ENCODE measurements at regions not wholly inside any gene's neighbourhood (a gene's known extent, or its start where the extent isn't known, plus 50 kb on each side); places are given as distances from the start of the nearest gene placed in this dataset.

DNA sequence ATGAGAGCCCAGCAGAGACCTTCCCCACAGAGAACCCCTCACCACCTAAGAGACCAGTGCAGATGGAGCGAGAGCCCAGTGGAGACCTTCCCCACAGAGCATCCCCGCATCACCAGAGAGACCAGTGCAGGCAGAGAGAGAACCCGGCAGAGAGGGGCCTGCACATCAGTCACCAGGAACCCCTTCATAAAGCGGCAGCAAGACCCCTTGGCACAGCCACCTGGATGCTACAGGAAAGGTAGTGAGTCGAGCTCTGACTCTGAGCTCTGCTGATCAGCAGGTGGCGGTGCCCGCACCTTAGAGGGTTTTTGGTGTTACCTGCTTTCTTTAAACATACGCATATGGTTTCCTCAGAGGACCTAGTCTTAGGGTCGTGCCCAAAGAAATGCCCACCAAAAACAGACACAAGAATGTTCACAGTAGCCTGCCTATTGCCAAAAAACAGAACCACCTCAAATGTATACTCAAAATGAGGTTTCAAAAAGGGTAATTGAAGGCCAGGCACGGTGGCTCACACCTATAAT, 678.7 kb downstream of the BRD1 start:
- Mint-ChIP-seq H3K4me1 (ENCODE audit: low read depth) (no peaks in the 10 kb centered on the region), H3K27ac (no peak overlapping the region), H3K27me3 (peaks cover 24% of the 10 kb centered on the region), H3K9me3 (no peaks in the 10 kb centered on the region), H3K36me3 (ENCODE audit: low read depth) (no peaks in the 10 kb centered on the region), H3K4me3 (no peak overlapping the region)
- DNase-seq = no peak

DNA sequence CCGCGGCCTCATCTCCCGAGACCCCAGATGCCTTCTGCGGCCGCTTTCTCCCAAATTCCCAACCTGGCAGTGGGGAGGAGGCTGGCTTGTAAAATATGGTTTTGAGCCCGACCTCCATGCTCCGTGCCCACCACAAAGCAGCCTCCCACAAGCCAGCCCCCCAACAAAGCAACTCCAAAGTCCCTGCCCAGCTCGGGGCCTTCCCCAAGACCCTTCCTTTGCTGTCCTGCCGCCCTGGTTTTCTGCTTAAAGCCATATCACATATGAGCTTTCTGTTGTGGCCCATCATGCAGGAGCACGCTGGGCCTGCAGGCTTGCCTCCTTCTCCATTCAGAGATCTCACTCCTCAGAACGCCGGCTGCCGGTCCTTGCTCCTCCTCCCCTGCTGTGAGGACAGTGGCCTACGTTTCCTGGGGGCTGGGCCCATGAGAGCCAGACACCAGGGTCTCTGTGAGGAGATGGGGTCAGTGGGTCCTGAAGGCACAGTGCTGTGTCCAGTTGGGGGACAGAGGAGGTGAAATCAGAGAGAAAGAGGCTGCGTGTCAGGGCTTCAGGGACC, 680.0 kb downstream of the BRD1 start:
- Mint-ChIP-seq H3K9me3 (no peaks in the 10 kb centered on the region), H3K36me3 (ENCODE audit: low read depth) (no peaks in the 10 kb centered on the region)

DNA sequence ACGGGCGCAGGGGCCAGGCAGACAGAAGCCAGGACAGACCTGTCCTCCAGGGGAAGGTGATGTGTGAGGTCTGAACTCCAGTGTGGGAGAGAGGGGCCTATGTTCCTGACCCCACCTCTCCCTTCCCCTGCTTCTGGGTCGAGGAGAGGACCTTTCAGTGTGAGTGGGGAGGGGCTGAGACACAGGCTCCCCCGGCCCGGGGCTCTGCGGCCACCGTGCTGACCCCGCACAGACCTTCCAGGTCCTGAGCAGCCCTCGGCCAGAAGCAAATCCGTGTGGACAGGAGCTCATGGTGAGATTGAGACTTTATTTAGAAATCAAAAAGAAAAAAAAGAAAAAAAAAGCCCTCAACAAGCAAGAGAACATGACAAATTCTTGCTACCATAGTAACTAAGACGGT, 680.5 kb downstream of the BRD1 start:
- Mint-ChIP-seq H3K27ac (no peak overlapping the region), H3K9me3 (no peaks in the 10 kb centered on the region), H3K4me3 (no peak overlapping the region), H3K36me3 (ENCODE audit: low read depth) (no peaks in the 10 kb centered on the region), H3K27me3 (peaks cover 25% of the 10 kb centered on the region), H3K4me1 (ENCODE audit: low read depth) (no peaks in the 10 kb centered on the region)
- no peak for DNase-seq

More for the DNA sequence above, 680.0 kb downstream of the BRD1 start:
- no peak overlapping the region for H3K4me3 Mint-ChIP-seq
- no peak for DNase-seq
- H3K4me1 Mint-ChIP-seq (ENCODE audit: low read depth) = no peaks in the 10 kb centered on the region
- peaks cover 24% of the 10 kb centered on the region for H3K27me3 Mint-ChIP-seq
- no peak overlapping the region for H3K27ac Mint-ChIP-seq

DNA sequence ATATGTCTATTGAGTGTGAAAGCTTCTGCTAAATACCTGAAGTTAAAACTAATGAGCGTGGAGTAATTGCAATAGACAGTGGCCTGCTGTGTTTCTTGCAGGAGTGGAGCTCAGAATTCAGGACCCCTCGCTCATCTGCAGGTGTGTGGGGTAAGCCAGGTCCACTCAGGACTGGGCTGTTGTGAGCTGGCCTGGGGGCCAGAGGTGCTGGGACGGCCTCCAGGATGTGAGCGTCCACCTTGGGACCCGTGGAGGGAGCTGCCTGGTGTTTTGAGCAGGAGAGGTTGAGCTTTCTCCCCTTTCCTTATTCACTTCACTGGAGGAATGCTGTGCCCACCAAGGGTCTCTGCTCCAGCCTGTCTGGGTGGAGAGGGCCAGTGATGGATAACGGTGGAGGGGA, 681.2 kb downstream of the BRD1 start:
- Mint-ChIP-seq H3K36me3 (ENCODE audit: low read depth) (no peaks in the 10 kb centered on the region), H3K27ac (no peak overlapping the region)

DNA sequence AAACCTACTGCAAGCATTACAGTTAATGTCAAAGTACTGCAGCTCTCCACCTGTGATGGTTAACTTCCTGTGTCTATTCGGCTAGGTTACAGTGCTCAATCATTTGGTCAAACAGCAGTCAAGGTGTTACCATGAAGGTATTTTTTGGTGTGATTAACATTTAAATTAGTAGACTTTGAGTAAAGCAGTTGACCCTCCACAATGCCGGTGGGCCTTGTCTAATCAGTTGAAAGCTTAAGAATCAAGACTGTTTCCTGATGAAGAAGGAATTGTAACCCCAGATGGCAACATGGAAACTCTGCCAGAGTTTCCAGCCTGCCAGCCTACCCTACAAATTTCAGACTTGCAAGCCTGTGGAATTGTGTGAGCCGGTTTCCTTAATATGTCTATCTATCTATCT, 683.9 kb downstream of the BRD1 start:
- no peaks in the 10 kb centered on the region for H3K9me3 Mint-ChIP-seq
- H3K27me3 Mint-ChIP-seq = peaks cover 30% of the 10 kb centered on the region

More for the DNA sequence above, 681.2 kb downstream of the BRD1 start:
- Mint-ChIP-seq H3K9me3 (no peaks in the 10 kb centered on the region), H3K27me3 (peaks cover 32% of the 10 kb centered on the region), H3K4me3 (no peak overlapping the region), H3K4me1 (ENCODE audit: low read depth) (no peaks in the 10 kb centered on the region)
- DNase-seq = no peak

DNA sequence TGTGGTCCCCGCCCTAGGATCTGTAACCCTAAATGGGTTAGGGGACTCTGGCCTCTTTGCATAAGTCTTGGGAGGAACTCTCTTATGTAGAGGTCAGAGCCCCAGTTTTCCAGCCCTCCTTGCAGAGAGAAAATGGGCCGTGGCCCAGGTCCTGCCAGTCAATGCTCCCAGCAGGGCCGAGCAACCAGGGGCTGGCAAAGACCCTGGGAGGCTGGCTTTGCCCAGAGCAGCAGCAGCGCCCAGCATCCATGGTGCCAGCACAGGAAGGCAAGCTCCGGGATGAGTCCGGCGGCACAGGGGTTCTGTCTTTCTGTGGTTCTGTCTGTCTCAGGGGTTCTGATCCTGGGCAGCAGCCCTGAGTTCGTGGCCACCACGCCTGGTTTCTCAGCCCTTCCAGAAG, 684.8 kb downstream of the BRD1 start:
- Mint-ChIP-seq H3K27me3 (peaks cover 32% of the 10 kb centered on the region), H3K27ac (no peak overlapping the region), H3K36me3 (ENCODE audit: low read depth) (no peaks in the 10 kb centered on the region), H3K4me1 (ENCODE audit: low read depth) (no peaks in the 10 kb centered on the region), H3K9me3 (no peaks in the 10 kb centered on the region), H3K4me3 (no peak overlapping the region)
- DNase-seq = no peak

More for the DNA sequence above, 683.9 kb downstream of the BRD1 start:
- Mint-ChIP-seq H3K27ac (no peak overlapping the region), H3K36me3 (ENCODE audit: low read depth) (no peaks in the 10 kb centered on the region), H3K4me1 (ENCODE audit: low read depth) (no peaks in the 10 kb centered on the region), H3K4me3 (no peak overlapping the region)
- DNase-seq = no peak

DNA sequence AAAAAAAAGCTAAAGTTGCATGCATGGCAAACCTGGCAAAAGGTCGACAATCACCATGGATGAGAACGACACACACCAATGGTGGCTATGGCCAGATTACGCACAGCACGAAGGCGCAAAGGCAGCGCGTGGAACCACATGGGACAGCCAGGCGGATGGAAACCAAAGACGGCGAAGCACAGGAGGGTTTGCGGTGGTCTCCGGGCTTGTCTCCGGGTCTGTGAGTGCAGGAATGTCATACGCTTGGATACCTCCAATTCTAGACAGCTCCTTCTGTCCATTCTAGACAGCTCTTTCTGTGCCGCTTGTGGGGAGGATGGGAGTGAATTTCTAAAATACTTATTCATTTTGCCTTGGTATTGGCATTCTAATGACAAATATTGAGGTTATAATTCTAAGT, 685.4 kb downstream of the BRD1 start:
- Mint-ChIP-seq H3K4me3 (no peak overlapping the region), H3K9me3 (no peaks in the 10 kb centered on the region), H3K36me3 (ENCODE audit: low read depth) (no peaks in the 10 kb centered on the region), H3K27ac (no peak overlapping the region), H3K27me3 (peaks cover 30% of the 10 kb centered on the region), H3K4me1 (ENCODE audit: low read depth) (no peaks in the 10 kb centered on the region)
- DNase-seq = no peak

DNA sequence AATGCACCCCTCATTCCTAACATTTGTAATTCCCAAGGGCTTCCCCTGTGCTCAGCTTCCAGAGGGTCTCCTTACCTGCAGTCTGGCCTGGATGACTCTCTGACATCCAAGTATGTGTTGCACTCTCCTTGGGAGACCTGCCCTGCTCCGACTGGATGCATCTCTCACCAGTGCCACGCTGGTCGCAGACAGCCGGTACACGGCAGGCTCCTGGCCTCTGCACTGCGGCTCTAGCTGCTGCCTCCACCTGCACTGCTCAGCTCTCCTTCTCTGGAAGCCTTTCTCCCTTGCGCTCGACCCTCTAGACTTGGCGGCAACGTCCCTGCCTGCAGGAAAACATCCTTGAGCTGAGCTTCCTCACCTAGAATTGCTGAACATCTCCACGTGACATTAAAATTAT, 685.9 kb downstream of the BRD1 start:
- peaks cover 32% of the 10 kb centered on the region for H3K27me3 Mint-ChIP-seq
- H3K9me3 Mint-ChIP-seq = no peaks in the 10 kb centered on the region
- no peak overlapping the region for H3K4me3 Mint-ChIP-seq
- no peaks in the 10 kb centered on the region for H3K36me3 Mint-ChIP-seq (ENCODE audit: low read depth)
- DNase-seq = no peak
- H3K4me1 Mint-ChIP-seq (ENCODE audit: low read depth) = no peaks in the 10 kb centered on the region
- H3K27ac Mint-ChIP-seq = no peak overlapping the region

DNA sequence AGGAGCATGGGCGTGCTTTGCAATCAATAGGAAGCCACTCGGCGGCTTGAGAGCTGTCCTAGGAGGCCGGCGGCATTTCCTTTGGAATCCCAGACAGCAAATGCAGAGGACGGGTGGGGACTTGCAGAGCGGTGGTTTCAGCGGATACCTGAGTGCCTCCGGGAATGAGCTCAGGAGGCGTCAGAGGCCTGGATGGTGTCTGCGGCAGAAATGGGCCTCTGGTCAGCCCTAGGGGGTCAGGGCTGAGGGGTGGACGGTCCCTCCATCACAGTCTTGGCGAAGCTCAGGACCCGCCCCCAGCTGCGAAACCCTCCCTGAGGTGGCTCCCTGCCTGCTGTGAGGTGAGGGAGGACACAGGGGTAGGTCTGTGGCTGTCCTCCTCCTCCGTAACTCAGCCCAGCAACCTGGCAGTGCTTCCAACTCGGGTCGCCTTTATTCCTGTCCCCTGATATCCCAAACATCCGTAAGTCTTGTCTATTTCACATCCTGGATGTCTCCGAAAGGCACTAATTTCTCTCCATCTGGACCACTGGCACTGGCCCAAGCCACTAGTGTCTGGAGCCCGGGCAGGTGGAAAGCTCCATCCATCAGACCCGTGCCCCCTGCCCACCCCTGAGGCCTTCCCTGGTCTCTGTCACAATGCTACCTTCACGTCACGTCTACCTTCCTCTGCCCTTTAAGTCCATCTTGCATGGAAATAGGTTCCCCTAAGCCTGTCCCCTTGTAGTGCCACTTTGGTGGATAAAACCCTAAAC, 686.6 kb downstream of the BRD1 start:
- Mint-ChIP-seq H3K4me3 (no peak overlapping the region), H3K27me3 (peaks cover 32% of the 10 kb centered on the region), H3K9me3 (no peaks in the 10 kb centered on the region), H3K27ac (no peak overlapping the region), H3K4me1 (ENCODE audit: low read depth) (no peaks in the 10 kb centered on the region), H3K36me3 (ENCODE audit: low read depth) (no peaks in the 10 kb centered on the region)
- DNase-seq = no peak

DNA sequence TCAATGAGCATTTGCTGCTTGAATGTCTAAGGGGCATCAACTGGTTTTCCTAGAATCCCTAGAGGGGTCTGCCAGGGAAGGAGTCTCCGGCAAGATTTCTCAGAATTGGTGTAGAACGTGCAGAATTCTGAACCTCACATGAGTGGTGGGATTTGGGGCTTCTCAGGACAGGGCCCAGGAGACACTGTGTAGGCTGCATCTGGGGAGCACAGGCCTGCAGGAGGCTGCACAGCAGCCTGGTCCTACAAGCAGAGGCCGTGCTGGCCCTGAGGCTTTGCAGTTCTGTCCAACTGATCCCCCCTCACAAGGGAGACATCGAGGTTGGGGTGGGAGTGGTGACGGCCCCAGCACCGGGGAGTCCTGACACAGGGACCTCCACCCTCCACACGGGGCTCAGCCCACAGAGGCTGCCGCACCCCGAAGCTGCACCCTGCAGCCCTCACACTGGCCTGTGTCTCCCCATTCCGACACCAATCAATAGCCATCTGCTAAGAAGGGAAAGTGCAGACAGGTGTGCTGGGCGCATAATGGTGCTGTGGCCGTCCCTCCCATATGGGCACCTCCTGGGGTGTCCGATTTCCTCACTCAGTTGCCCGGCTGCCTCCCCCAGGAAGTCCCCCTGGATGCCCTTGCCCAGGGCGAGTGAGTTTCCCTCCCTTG, 688.1 kb downstream of the BRD1 start:
- no peak overlapping the region for H3K4me3 Mint-ChIP-seq
- H3K27me3 Mint-ChIP-seq = peaks cover 40% of the 10 kb centered on the region
- H3K36me3 Mint-ChIP-seq (ENCODE audit: low read depth) = no peaks in the 10 kb centered on the region
- H3K27ac Mint-ChIP-seq = no peak overlapping the region
- no peaks in the 10 kb centered on the region for H3K9me3 Mint-ChIP-seq
- no peaks in the 10 kb centered on the region for H3K4me1 Mint-ChIP-seq (ENCODE audit: low read depth)
- DNase-seq = no peak

DNA sequence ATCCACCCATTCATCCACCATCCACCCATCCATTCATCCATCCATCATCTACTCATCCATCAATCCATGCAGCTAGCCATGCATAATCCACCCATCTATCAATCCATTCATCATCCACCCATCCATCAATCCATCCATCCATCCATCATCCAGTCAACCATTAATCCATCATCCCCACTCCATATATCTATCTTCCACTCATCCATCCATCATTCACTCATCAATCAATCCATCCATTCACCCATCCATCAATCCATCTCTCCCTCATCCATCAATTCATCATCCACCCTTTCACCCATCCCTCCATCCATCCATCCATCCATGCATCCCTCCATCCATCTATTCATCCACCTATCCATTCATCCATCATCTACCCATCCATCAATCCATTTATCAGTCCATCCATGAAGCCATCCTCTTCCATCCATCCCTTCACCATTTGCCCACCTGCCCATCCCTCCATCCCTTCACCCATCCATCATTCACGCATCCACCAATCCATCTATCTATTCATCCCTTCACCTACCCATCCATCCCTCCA, 689.4 kb downstream of the BRD1 start:
- Mint-ChIP-seq H3K9me3 (no peaks in the 10 kb centered on the region), H3K4me1 (ENCODE audit: low read depth) (no peaks in the 10 kb centered on the region), H3K27me3 (peaks cover 51% of the 10 kb centered on the region), H3K4me3 (no peak overlapping the region), H3K36me3 (ENCODE audit: low read depth) (no peaks in the 10 kb centered on the region), H3K27ac (no peak overlapping the region)
- no peak for DNase-seq

DNA sequence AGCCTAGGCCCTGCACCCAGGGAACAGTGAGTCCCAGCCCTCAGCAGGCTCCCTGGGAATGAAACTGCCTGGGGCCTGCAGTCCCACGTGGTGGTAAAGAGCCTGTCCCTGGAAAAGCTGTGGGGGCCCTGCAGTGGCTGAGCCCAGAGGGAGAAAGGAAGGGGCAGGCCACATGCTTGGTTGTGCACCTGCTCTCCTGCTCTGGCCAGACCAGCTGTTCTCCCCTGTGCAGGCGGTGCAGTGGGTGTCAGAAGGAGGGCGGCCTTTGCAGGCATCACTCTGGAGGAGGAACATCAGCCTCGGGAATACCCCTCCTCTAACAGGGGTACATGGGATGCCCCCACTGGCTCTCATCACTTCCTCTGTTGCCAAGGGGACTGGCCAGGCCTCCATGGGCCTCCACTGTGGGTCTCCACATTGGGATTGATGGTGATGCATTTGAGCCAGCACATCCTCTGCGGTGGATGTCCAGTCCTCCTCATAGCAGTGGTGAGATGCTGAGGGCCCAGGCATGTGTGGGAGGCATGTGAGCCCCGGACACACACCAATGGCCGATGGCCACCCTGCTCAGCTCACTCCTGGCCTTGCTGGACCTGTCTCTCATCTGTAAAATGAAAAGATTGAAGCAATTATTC, 690.4 kb downstream of the BRD1 start:
- DNase-seq = no peak
- no peaks in the 10 kb centered on the region for H3K9me3 Mint-ChIP-seq
- H3K36me3 Mint-ChIP-seq (ENCODE audit: low read depth) = no peaks in the 10 kb centered on the region

DNA sequence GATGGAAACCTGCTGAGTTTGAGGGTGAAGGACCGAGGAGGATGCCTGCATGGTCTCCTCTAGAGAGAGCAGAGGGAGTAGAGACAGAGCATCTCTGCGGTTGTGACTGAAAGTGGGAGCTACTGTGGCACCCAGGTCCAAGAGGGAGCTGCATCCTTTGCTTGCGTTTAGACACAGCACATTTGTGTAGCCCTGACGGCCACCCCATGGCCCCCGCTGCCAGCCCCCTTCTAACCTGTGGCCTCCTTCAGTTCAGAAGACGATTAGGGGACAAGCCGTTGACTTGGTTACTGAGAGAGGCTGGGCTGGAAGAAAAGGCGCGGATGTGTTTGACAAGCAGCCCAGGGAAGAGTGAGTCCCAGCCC, 690.9 kb downstream of the BRD1 start:
- H3K4me3 Mint-ChIP-seq = no peak overlapping the region
- H3K9me3 Mint-ChIP-seq = no peaks in the 10 kb centered on the region
- no peaks in the 10 kb centered on the region for H3K36me3 Mint-ChIP-seq (ENCODE audit: low read depth)
- no peak overlapping the region for H3K27ac Mint-ChIP-seq
- H3K4me1 Mint-ChIP-seq (ENCODE audit: low read depth) = no peaks in the 10 kb centered on the region
- H3K27me3 Mint-ChIP-seq = peaks cover 56% of the 10 kb centered on the region
- no peak for DNase-seq

More for the DNA sequence above, 690.4 kb downstream of the BRD1 start:
- H3K27me3 Mint-ChIP-seq = peaks cover 57% of the 10 kb centered on the region
- no peak overlapping the region for H3K27ac Mint-ChIP-seq
- no peak overlapping the region for H3K4me3 Mint-ChIP-seq
- no peaks in the 10 kb centered on the region for H3K4me1 Mint-ChIP-seq (ENCODE audit: low read depth)

DNA sequence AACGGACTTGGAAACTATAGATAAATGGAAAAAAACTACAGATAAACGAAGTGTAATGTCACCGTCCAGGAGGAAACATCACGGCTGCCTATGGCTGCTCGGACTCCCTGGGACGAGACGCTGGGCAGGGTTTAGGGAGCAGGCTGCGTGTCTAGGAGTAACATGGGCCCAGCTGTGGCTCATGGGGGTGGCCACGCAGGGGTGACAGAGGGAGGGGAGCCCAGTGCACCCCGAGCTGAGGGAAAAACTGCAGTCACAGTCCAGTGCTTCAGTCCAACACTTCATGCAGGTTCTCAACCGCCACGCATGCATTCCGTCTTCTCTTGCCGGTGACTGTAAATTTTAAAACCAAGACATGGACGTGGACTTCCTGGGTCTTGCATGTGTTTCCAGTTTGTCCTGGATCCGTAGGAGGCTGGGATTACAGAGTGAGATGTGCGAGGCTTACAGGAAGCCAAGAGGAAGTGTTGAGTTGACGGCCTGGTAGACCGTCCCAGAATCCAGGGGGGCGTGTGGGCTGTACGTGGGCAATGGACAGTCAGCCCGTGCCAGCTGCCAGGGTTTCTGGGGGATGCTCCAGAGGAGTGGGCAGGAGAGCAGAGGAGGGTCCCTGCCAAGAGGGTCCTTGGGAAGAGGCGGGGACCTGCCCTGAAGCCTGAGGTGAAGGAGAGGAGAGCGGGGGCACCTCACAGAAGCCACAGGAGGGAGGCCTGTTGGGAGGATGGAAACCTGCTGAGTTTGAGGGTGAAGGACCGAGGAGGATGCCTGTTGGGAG, 691.4 kb downstream of the BRD1 start:
- no peak for DNase-seq
- H3K9me3 Mint-ChIP-seq = no peaks in the 10 kb centered on the region
- H3K4me3 Mint-ChIP-seq = no peak overlapping the region
- no peaks in the 10 kb centered on the region for H3K4me1 Mint-ChIP-seq (ENCODE audit: low read depth)
- no peak overlapping the region for H3K27ac Mint-ChIP-seq
- peaks cover 52% of the 10 kb centered on the region for H3K27me3 Mint-ChIP-seq
- H3K36me3 Mint-ChIP-seq (ENCODE audit: low read depth) = no peaks in the 10 kb centered on the region

All from activated T-cell treated with anti-CD3 and anti-CD28 coated beads, Interleukin-2, amount 50 U/mL, for 24 hours (primary cell).